ENCODE measurements at regions not wholly inside any gene's neighbourhood (a gene's known extent, or its start where the extent isn't known, plus 50 kb on each side); places are given as distances from the start of the nearest gene placed in this dataset.

DNA sequence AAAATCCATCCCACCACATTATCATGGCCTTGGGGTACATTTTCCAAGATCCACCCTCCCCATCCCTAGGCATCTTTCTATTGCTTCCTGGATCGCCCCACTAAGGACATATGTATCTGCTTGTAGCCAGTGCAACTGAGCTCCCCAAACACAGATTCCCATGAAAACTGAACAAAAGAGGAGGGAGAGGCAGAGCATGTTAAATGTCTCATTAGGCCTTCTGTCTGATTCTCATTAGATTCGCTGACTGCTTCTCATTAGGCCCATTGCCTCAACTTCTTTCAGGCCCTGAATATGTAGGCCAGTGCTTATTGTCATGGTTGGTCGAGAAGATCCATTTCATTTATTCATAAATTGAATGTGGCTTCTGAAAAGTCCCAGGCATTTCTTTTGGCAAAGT, 698.9 kb downstream of the INHBA start:
- TF ChIP-seq CTCF (IDR thresholded peaks at IDR 0.05) (no peak), POLR2A (IDR thresholded peaks at IDR 0.05) (no peak)
